Progenitor cell of endocrine pancreas (in vitro differentiated cells): ENCODE measurements at regions not wholly inside any gene's neighbourhood (a gene's known extent, or its start where the extent isn't known, plus 50 kb on each side); places are given as distances from the start of the nearest gene placed in this dataset.

ENCODE experiments used
- DNase-seq: peaks from one replicate; pipeline ENCODE4 v3.0.0; 2021; ENCODE audit warnings: low spot score; ENCODE audit not compliant: unreplicated experiment
- H3K27ac Mint-ChIP-seq: 2 replicates; pipeline ENCODE4 v1.8.0; 2021; ENCODE audit warnings: mild to moderate bottlenecking, moderate library complexity, mixed read lengths
- H3K27me3 Mint-ChIP-seq: 2 replicates; pipeline ENCODE4 v1.8.0; 2021; ENCODE audit warnings: mixed read lengths
- H3K36me3 Mint-ChIP-seq: 2 replicates; pipeline ENCODE4 v1.8.0; 2022; ENCODE audit warnings: mixed read lengths; ENCODE audit not compliant: insufficient read depth
- H3K4me1 Mint-ChIP-seq: 2 replicates; pipeline ENCODE4 v1.8.0; 2021; ENCODE audit warnings: low read depth, mixed read lengths
- H3K4me3 Mint-ChIP-seq: 2 replicates; pipeline ENCODE4 v1.8.0; 2021; ENCODE audit warnings: low read depth, mild to moderate bottlenecking, moderate library complexity, mixed read lengths
- H3K9me3 Mint-ChIP-seq: 2 replicates; pipeline ENCODE4 v1.8.0; 2021; ENCODE audit warnings: low read depth, mixed read lengths
- CTCF ChIP-seq: fragments of 200-600 bp; sonication (generic); IDR thresholded peaks from one replicate; pipeline ENCODE4 v1.5.0; 2021; ENCODE audit warnings: antibody characterized with exemption, mild to moderate bottlenecking; ENCODE audit not compliant: unreplicated experiment

- Mint-ChIP-seq H3K27me3 (no peaks in the 10 kb centered on the region), H3K4me1 (peaks cover 4% of the 10 kb centered on the region), H3K27ac (no peak overlapping the region), H3K4me3 (no peak overlapping the region), H3K36me3 (no peaks in the 10 kb centered on the region), H3K9me3 (no peaks in the 10 kb centered on the region)
- no peak for TF ChIP-seq CTCF
- DNase-seq, result no peak
Observed at GRCh38 chr2:21761361-21761760, 637.6 kb downstream of the TDRD15 start.

GRCh38 chr2:21763501-21763900, 639.7 kb downstream of the TDRD15 start:
- TF ChIP-seq CTCF, result no peak
- no peak overlapping the region for H3K4me3 Mint-ChIP-seq
- no peaks in the 10 kb centered on the region for H3K27me3 Mint-ChIP-seq
- no peaks in the 10 kb centered on the region for H3K4me1 Mint-ChIP-seq
- H3K27ac Mint-ChIP-seq, result no peak overlapping the region
- H3K36me3 Mint-ChIP-seq, result no peaks in the 10 kb centered on the region
- DNase-seq, result no peak
- no peaks in the 10 kb centered on the region for H3K9me3 Mint-ChIP-seq

- DNase-seq, result no peak
- Mint-ChIP-seq H3K4me1 (peaks cover 7% of the 10 kb centered on the region), H3K27me3 (no peaks in the 10 kb centered on the region), H3K27ac (no peak overlapping the region), H3K4me3 (no peak overlapping the region), H3K36me3 (no peaks in the 10 kb centered on the region), H3K9me3 (no peaks in the 10 kb centered on the region)
- TF ChIP-seq CTCF, result no peak
Observed at GRCh38 chr2:21770787-21771186, 647.0 kb downstream of the TDRD15 start.

- no peak for DNase-seq
- H3K27ac Mint-ChIP-seq, result no peak overlapping the region
- H3K36me3 Mint-ChIP-seq, result no peaks in the 10 kb centered on the region
- no peak for TF ChIP-seq CTCF
- H3K4me3 Mint-ChIP-seq, result no peak overlapping the region
- H3K4me1 Mint-ChIP-seq, result peaks cover 7% of the 10 kb centered on the region
- no peaks in the 10 kb centered on the region for H3K9me3 Mint-ChIP-seq
- no peaks in the 10 kb centered on the region for H3K27me3 Mint-ChIP-seq
Observed at GRCh38 chr2:21772624-21773023, 648.9 kb downstream of the TDRD15 start.

- Mint-ChIP-seq H3K4me3 (no peak overlapping the region), H3K4me1 (peaks cover 7% of the 10 kb centered on the region), H3K27ac (no peak overlapping the region), H3K27me3 (no peaks in the 10 kb centered on the region), H3K9me3 (no peaks in the 10 kb centered on the region), H3K36me3 (no peaks in the 10 kb centered on the region)
- DNase-seq, result no peak
- TF ChIP-seq CTCF, result no peak
Observed at GRCh38 chr2:21773168-21773567, 649.4 kb downstream of the TDRD15 start.
